22Rv1 (cell line): ENCODE measurements at regions not wholly inside any gene's neighbourhood (a gene's known extent, or its start where the extent isn't known, plus 50 kb on each side); places are given as distances from the start of the nearest gene placed in this dataset.

Experiments used
- CTCF ChIP-seq: fragments of 450-650 bp; IDR thresholded peaks from 2 replicates; pipeline ENCODE4 v1.5.1; 2017; ENCODE audit warnings: mild to moderate bottlenecking
- ZFX ChIP-seq: fragments of 450-650 bp; IDR thresholded peaks from 2 replicates; pipeline ENCODE4 v1.6.1; 2017; ENCODE audit warnings: antibody characterized with exemption, borderline replicate concordance

GRCh38 chr12:91267039-91267438, 84.4 kb upstream of the DCN start:
- TF ChIP-seq CTCF = no peak
- no peak for TF ChIP-seq ZFX
